ENCODE measurements at regions not wholly inside any gene's neighbourhood (a gene's known extent, or its start where the extent isn't known, plus 50 kb on each side); places are given as distances from the start of the nearest gene placed in this dataset.

- DNase-seq (ENCODE audit: low read depth): no peak
- TF ChIP-seq, protein P1, sequence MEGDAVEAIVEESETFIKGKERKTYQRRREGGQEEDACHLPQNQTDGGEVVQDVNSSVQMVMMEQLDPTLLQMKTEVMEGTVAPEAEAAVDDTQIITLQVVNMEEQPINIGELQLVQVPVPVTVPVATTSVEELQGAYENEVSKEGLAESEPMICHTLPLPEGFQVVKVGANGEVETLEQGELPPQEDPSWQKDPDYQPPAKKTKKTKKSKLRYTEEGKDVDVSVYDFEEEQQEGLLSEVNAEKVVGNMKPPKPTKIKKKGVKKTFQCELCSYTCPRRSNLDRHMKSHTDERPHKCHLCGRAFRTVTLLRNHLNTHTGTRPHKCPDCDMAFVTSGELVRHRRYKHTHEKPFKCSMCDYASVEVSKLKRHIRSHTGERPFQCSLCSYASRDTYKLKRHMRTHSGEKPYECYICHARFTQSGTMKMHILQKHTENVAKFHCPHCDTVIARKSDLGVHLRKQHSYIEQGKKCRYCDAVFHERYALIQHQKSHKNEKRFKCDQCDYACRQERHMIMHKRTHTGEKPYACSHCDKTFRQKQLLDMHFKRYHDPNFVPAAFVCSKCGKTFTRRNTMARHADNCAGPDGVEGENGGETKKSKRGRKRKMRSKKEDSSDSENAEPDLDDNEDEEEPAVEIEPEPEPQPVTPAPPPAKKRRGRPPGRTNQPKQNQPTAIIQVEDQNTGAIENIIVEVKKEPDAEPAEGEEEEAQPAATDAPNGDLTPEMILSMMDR (conservative IDR thresholded peaks at IDR 0.05; ENCODE audit: low read depth, low read length): no peak
- no peak overlapping the region for H3K4me3 ChIP-seq (ENCODE audit: low read depth, low read length)
Measured at GRCh38 chr4:138800421-138800820, 215.2 kb upstream of the NOCT start.

GRCh38 chr4:138798404-138798803, 217.2 kb upstream of the NOCT start:
- TF ChIP-seq, protein P1 (conservative IDR thresholded peaks at IDR 0.05; ENCODE audit: low read depth, low read length): no peak
- no peak overlapping the region for H3K4me3 ChIP-seq (ENCODE audit: low read depth, low read length)
- DNase-seq (ENCODE audit: low read depth): no peak

- no peak for DNase-seq (ENCODE audit: low read depth)
- TF ChIP-seq, protein P1 (conservative IDR thresholded peaks at IDR 0.05; ENCODE audit: low read depth, low read length): no peak
Measured at GRCh38 chr4:138797646-138798045, 217.9 kb upstream of the NOCT start.

GRCh38 chr4:138796761-138797160, 218.8 kb upstream of the NOCT start:
- no peak overlapping the region for H3K4me3 ChIP-seq (ENCODE audit: low read depth, low read length)
- no peak for DNase-seq (ENCODE audit: low read depth)
- TF ChIP-seq, protein P1 (conservative IDR thresholded peaks at IDR 0.05; ENCODE audit: low read depth, low read length): no peak

More at GRCh38 chr4:138797646-138798045, 217.9 kb upstream of the NOCT start:
- no peak overlapping the region for H3K4me3 ChIP-seq (ENCODE audit: low read depth, low read length)

DNA sequence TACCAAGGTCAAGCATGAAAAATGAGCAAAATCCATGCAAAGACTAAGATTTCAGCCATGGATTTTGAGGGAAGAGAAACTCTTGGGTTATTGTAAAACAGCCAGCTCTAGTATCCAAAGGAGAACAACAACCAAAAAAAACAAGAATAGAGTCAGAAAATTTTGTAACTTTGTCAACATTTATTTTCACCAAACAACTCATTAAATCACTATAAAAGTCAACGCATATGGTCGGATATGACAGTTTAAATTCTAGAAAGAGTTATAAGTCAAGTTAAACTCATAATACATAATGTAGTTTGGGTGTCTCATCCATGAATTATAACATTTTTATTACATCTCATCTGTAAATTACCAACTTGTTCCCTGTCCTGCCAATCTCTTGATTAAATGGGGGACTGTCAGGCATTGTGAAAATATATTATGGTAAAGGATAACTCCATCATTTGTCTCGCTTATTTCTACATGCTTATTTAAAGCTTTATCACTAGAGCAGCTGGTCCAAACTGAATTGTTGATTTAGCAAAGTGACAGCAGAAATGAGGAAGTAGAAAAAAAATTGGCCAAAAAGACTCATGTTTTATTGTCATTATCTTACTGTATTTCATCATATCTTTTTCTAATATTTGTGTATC, 224.8 kb upstream of the NOCT start:
- H3K4me3 ChIP-seq (ENCODE audit: low read depth, low read length): no peak overlapping the region
- TF ChIP-seq, protein P1 (conservative IDR thresholded peaks at IDR 0.05; ENCODE audit: low read depth, low read length): no peak
- DNase-seq (ENCODE audit: low read depth): no peak

- TF ChIP-seq, protein P1 (conservative IDR thresholded peaks at IDR 0.05; ENCODE audit: low read depth, low read length): no peak
- H3K4me3 ChIP-seq (ENCODE audit: low read depth, low read length): no peak overlapping the region
- DNase-seq (ENCODE audit: low read depth): peak; percentile 78
Measured at GRCh38 chr4:138789796-138790195, 225.8 kb upstream of the NOCT start.

DNA sequence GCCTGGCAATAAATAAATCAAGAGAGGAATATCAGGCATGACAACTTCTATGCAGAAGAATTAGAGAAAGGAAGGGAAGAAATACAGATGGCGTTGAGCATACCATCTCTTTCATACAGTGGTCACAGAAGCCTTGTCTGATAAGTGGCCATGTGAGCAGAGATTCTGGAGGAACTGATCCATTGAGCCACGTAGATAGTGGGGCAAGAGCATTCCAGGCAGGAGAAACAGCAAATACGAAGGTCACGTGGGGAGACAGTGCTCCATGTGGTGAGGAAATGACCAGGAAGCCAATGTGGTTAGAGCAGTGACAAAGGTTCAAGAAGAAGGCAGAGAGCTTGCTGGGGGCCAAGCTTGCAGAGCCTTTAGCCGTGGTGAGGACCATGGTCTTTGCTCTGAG, 226.7 kb upstream of the NOCT start:
- H3K4me3 ChIP-seq (ENCODE audit: low read depth, low read length): no peak overlapping the region
- no peak for DNase-seq (ENCODE audit: low read depth)
- TF ChIP-seq, protein P1 (conservative IDR thresholded peaks at IDR 0.05; ENCODE audit: low read depth, low read length): no peak

All from epithelial cell of proximal tubule (primary cell).